ENCODE measurements at regions not wholly inside any gene's neighbourhood (a gene's known extent, or its start where the extent isn't known, plus 50 kb on each side); places are given as distances from the start of the nearest gene placed in this dataset.
A peak's percentile ranks its signal among the peaks of the same experiment; 100 is the strongest.

DNA sequence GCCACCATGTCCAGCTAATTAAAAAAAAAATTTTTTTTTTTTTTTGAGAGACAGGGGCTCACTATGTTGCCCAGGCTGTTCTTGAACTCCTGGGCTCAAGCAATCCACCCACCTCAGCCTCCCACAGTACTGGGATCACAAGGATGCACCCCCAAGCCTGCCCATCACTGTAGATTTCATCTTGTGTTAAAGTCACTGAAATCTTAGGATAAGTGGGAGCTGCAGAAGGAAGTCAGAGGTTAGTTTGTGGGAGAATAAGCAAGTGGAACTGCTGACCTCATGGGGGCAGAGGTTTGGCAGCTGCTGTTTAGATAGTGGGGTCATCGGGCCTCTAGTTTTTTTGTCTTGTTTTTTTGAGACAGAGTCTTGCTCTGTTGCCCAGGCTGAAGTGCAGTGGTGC is 59.7 kb upstream of the MAX start:
- no peaks in the 10 kb centered on the region for H3K27me3 Mint-ChIP-seq (ENCODE audit: insufficient read depth, unreplicated experiment)
- BruUV-seq (replicated peaks) = no TSS peak
- DNase-seq (ENCODE audit: unreplicated experiment) = no peak
- ChIA-PET CTCF (interaction anchor here (0.6 to 5.7 kb wide), 8 partner anchors 16 to 909 kb away, joined by 3 to 70 read pairs (median 4); partner anchors contain the start of gene FUT8), POLR2A (interaction anchor here (0.6 kb wide), 1 partner anchor 616 kb away, joined by 3 read pairs; no protein-coding TSS in a partner anchor)
- no peaks in the 10 kb centered on the region for H3K36me3 Mint-ChIP-seq (ENCODE audit: insufficient read depth, unreplicated experiment)
- peaks cover 6% of the 10 kb centered on the region for H3K4me1 Mint-ChIP-seq (ENCODE audit: insufficient read depth, unreplicated experiment)
- no peak overlapping the region for H3K27ac Mint-ChIP-seq (ENCODE audit: low read depth, unreplicated experiment)
- H3K4me3 Mint-ChIP-seq (ENCODE audit: unreplicated experiment) = no peak overlapping the region
- intact Hi-C loops (cut with micrococcal nuclease) = loop anchor here (5.0 to 10.0 kb wide), 3 partner anchors 60 to 1243 kb away; partner anchors contain the start of gene MAX
- no peaks in the 10 kb centered on the region for H3K9me3 Mint-ChIP-seq (ENCODE audit: unreplicated experiment)
- no peak for TF ChIP-seq CTCF (IDR thresholded peaks at IDR 0.05; ENCODE audit: unreplicated experiment)

GRCh38 chr14:65164068-65164824 is 61.9 kb upstream of the MAX start:
- CTCF ChIA-PET = interaction anchor here (0.5 to 5.7 kb wide), 57 partner anchors 9 to 1244 kb away, joined by 3 to 70 read pairs (median 4); partner anchors contain the start of gene FUT8
- peak; percentile 70 for DNase-seq (ENCODE audit: unreplicated experiment)
- H3K27me3 Mint-ChIP-seq (ENCODE audit: insufficient read depth, unreplicated experiment) = no peaks in the 10 kb centered on the region
- BruUV-seq (replicated peaks) = no TSS peak
- intact Hi-C loops (cut with micrococcal nuclease) = loop anchor here (1.0 to 10.0 kb wide), 8 partner anchors 62 to 1241 kb away; partner anchors contain the start of genes FUT8 and MAX
- POLR2A ChIA-PET = interaction anchor here (0.6 to 2.6 kb wide), 3 partner anchors 248 to 1612 kb away, joined by 3 to 23 read pairs (median 4); partner anchors contain the start of gene FUT8
- no peaks in the 10 kb centered on the region for H3K36me3 Mint-ChIP-seq (ENCODE audit: insufficient read depth, unreplicated experiment)
- H3K9me3 Mint-ChIP-seq (ENCODE audit: unreplicated experiment) = no peaks in the 10 kb centered on the region
- peak; percentile 74 for TF ChIP-seq CTCF (IDR thresholded peaks at IDR 0.05; ENCODE audit: unreplicated experiment)
- H3K27ac Mint-ChIP-seq (ENCODE audit: low read depth, unreplicated experiment) = no peak overlapping the region
- H3K4me1 Mint-ChIP-seq (ENCODE audit: insufficient read depth, unreplicated experiment) = peaks cover 19% of the 10 kb centered on the region
- no peak overlapping the region for H3K4me3 Mint-ChIP-seq (ENCODE audit: unreplicated experiment)

DNA sequence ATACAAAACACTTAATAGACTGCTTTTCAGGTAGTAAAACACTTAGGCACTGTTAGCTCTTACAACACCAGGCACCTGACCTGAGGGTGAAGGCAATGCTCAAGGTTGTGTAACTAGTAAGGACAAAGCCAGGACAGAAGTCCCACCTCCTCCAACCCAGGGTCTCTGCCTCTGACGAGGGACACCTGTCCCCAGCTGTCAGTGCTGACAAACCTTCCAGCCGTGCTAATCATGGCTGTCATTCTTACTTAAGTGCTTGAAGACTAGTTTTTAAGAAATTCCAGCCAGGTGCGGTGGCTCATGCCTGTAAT is 62.5 kb upstream of the MAX start:
- H3K4me3 Mint-ChIP-seq (ENCODE audit: unreplicated experiment) = no peak overlapping the region
- ChIA-PET POLR2A (interaction anchor here (0.6 to 2.6 kb wide), 4 partner anchors 195 to 1612 kb away, joined by 3 to 23 read pairs (median 4); partner anchors contain the start of gene FUT8), CTCF (interaction anchor here (0.5 to 5.7 kb wide), 43 partner anchors 9 to 1243 kb away, joined by 3 to 70 read pairs (median 4); partner anchors contain the start of gene FUT8)
- H3K36me3 Mint-ChIP-seq (ENCODE audit: insufficient read depth, unreplicated experiment) = no peaks in the 10 kb centered on the region
- H3K27me3 Mint-ChIP-seq (ENCODE audit: insufficient read depth, unreplicated experiment) = no peaks in the 10 kb centered on the region
- TF ChIP-seq CTCF (IDR thresholded peaks at IDR 0.05; ENCODE audit: unreplicated experiment) = no peak
- peaks cover 21% of the 10 kb centered on the region for H3K4me1 Mint-ChIP-seq (ENCODE audit: insufficient read depth, unreplicated experiment)
- no peak overlapping the region for H3K27ac Mint-ChIP-seq (ENCODE audit: low read depth, unreplicated experiment)
- intact Hi-C loops (cut with micrococcal nuclease) = loop anchor here (1.0 to 10.0 kb wide), 8 partner anchors 62 to 1240 kb away; partner anchors contain the start of genes FUT8 and MAX
- no peaks in the 10 kb centered on the region for H3K9me3 Mint-ChIP-seq (ENCODE audit: unreplicated experiment)
- no peak for DNase-seq (ENCODE audit: unreplicated experiment)
- no TSS peak for BruUV-seq (replicated peaks)

DNA sequence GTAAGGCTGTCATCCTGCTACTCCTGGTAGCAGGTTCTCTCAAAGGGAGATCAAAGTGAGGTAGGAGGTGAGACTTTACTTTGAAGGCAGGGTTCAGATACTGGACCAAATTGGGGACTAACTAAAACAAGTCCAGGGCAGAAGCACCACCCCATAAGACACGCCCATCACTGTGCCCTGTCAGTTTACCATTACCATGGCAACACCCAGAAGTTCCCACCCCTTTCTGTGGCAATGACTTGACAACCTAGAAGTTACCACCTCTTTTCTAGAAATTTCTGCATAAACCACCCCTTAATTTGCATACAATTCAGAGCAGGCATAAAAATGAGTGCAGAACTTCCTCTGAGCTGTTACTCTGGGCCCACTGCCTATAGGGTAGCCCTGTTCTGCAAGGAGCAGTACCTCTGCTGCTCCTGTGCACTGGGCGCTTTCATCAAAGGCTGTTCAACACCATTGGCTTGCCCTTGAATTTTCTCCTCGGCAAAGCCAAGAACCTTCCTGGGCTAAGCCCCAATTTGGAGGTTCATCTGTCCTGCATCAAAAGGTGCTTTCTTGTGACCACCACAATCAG is 64.8 kb upstream of the MAX start:
- H3K4me3 Mint-ChIP-seq (ENCODE audit: unreplicated experiment) = no peak overlapping the region
- BruUV-seq (replicated peaks) = no TSS peak

More for the DNA sequence above, 64.8 kb upstream of the MAX start:
- Mint-ChIP-seq H3K27me3 (ENCODE audit: insufficient read depth, unreplicated experiment) (no peaks in the 10 kb centered on the region), H3K9me3 (ENCODE audit: unreplicated experiment) (no peaks in the 10 kb centered on the region), H3K27ac (ENCODE audit: low read depth, unreplicated experiment) (no peak overlapping the region), H3K36me3 (ENCODE audit: insufficient read depth, unreplicated experiment) (no peaks in the 10 kb centered on the region), H3K4me1 (ENCODE audit: insufficient read depth, unreplicated experiment) (peaks cover 21% of the 10 kb centered on the region)
- CTCF ChIA-PET = interaction anchor here (0.8 to 4.3 kb wide), 6 partner anchors 55 to 903 kb away, joined by 3 to 31 read pairs (median 4); partner anchors contain the start of gene FUT8
- peak; percentile 24 for DNase-seq (ENCODE audit: unreplicated experiment)
- POLR2A ChIA-PET = interaction anchor here (0.5 to 1.0 kb wide), 2 partner anchors 192 to 244 kb away, joined by 3 to 7 read pairs; no protein-coding TSS in a partner anchor
- intact Hi-C loops (cut with micrococcal nuclease) = loop anchor here (10.0 kb wide), 1 partner anchor 1238 kb away; no protein-coding TSS in a partner anchor
- no peak for TF ChIP-seq CTCF (IDR thresholded peaks at IDR 0.05; ENCODE audit: unreplicated experiment)

Measured in MCF 10A (cell line).